Mucosa of stomach (tissue), 1 donor: ENCODE measurements at regions not wholly inside any gene's neighbourhood (a gene's known extent, or its start where the extent isn't known, plus 50 kb on each side); places are given as distances from the start of the nearest gene placed in this dataset.

Source experiments
- H3K27me3 ChIP-seq: one replicate; pipeline ENCODE4 v1.7.0; 2013; ENCODE audit warnings: mild to moderate bottlenecking, low read length; ENCODE audit not compliant: control insufficient read depth, insufficient read depth
- H3K36me3 ChIP-seq: one replicate; pipeline ENCODE4 v1.7.0; 2013; ENCODE audit warnings: low read length; ENCODE audit not compliant: control insufficient read depth, insufficient read depth
- H3K4me1 ChIP-seq: one replicate; pipeline ENCODE4 v1.7.0; 2013; ENCODE audit warnings: mild to moderate bottlenecking, low read length; ENCODE audit not compliant: control insufficient read depth, insufficient read depth
- H3K4me3 ChIP-seq: one replicate; pipeline ENCODE4 v1.7.0; 2013; ENCODE audit warnings: low read length
- H3K9ac ChIP-seq: one replicate; pipeline ENCODE4 v1.7.0; 2013; ENCODE audit warnings: mild to moderate bottlenecking, low read length, moderate library complexity
- H3K9me3 ChIP-seq: one replicate; pipeline ENCODE4 v1.7.0; 2013; ENCODE audit warnings: mild to moderate bottlenecking, low read length, moderate library complexity; ENCODE audit not compliant: control insufficient read depth
- donor health status: Pancreatic carcinoma.

DNA sequence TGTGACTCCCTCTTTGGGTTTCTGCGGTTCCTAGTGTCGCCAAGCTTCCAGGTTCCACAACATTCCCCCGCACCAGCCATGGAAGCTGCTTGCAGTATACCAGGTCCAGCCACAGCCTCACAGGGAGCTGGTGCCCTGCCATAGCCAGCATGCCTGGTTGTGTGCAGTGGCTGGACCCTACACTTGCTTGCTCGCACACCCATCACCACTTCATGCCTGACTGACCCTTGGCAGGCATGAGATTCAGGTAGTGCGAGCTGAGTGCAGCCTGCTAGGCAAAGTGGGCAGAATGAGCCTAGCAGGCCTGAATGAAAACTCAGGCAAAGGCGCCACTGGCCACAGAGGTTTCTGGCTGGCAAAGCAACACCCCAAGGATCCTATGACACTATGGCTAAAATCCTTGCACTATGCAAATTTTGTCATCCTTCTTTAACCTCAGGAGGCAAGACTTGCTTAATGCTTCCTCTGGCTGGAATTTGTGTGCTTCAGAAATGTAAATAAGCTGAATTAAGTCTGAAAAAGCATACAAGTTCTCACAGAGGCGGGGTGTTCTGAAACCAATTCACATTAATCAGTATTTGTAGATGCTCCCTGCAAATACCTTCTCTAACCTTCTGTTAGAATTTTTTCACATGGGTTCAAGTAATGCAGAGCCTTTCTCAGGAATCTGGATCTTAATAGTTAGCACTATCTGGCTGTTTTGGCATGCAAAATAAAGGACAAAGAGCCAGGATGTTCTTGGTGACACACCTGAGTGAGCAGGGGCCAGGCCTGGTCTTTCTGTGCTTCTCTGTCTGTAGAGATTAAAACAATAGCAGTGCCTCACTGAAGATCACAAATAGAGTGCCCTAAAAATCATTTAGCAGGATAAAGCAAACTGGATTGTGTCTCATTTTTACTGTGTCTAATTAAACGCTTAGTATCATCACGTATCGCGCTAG is 256.9 kb downstream of the GPATCH2 start:
- H3K9ac ChIP-seq, result no peak overlapping the region

DNA sequence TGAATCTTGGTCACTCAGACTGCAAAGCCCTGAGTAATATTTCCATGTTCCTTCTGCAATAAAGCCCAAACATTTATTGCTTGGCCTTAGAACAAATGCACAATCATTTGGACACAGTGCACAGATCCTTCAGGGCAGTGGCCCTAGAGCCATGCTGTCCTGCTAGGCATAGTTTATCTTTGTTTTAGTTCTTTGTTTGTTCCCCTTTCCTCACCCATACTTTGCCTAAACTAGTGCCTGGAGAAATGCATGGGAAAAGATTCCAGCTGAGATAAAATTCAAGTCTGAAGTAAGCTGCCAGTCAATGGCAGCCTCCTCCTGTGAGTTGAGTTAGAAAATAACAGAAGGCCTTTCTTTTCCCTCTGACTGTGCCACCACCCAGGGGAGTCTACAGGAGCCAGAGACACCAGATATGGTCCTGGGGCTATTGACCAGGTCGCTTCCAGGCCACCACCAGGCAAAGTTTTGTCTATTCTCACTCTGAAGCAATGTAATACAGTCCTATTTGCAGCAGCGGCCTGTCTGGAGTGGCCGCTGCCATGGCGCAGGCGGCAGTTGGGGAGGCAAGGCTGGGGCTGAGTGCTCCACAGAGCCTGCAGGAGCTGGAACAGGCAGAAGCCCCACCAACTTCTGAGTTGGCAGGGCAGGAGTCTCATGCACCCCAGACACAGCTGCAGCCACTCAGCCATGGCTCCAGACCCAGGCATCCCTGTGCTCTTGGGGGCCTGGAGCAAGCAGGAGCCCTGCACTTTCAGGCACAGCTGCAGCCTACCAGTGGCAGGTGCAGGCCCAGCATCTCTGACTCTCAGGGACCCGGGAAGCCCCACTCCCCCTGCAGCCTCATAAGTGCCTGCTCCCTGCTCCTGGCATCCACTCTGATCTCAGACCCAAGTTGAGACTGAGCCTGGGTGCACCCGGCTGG is 258.6 kb downstream of the GPATCH2 start:
- no peaks in the 10 kb centered on the region for H3K9me3 ChIP-seq
- H3K4me3 ChIP-seq, result no peak overlapping the region
- H3K27me3 ChIP-seq, result no peaks in the 10 kb centered on the region
- no peaks in the 10 kb centered on the region for H3K4me1 ChIP-seq
- H3K36me3 ChIP-seq, result no peaks in the 10 kb centered on the region
- H3K9ac ChIP-seq, result no peak overlapping the region

More for the DNA sequence above, 256.9 kb downstream of the GPATCH2 start:
- Histone ChIP-seq H3K4me1 (no peaks in the 10 kb centered on the region), H3K4me3 (no peak overlapping the region), H3K36me3 (no peaks in the 10 kb centered on the region), H3K27me3 (no peaks in the 10 kb centered on the region), H3K9me3 (no peaks in the 10 kb centered on the region)

DNA sequence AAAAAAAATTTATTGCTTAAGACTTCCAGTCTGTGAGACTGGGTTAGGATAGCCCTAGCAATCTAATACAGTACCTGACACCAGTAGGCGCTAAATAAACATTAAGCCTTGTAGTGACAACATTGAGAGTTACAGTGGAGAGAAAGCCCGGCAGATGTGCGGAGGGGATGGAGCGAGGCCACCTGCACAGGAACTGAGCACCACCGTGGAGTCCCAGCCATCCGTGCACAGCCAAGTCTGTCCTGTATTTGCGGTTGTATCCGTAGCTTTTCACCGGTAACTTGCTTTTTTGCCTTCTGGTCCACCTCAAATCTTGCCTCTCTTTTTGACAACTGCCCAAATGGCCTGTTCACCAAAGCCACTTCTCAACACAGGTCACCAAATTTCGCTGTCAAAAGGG is 260.1 kb downstream of the GPATCH2 start:
- no peak overlapping the region for H3K4me3 ChIP-seq
- no peak overlapping the region for H3K9ac ChIP-seq
- H3K9me3 ChIP-seq, result no peaks in the 10 kb centered on the region
- H3K36me3 ChIP-seq, result no peaks in the 10 kb centered on the region
- H3K4me1 ChIP-seq, result no peaks in the 10 kb centered on the region
- H3K27me3 ChIP-seq, result no peaks in the 10 kb centered on the region

DNA sequence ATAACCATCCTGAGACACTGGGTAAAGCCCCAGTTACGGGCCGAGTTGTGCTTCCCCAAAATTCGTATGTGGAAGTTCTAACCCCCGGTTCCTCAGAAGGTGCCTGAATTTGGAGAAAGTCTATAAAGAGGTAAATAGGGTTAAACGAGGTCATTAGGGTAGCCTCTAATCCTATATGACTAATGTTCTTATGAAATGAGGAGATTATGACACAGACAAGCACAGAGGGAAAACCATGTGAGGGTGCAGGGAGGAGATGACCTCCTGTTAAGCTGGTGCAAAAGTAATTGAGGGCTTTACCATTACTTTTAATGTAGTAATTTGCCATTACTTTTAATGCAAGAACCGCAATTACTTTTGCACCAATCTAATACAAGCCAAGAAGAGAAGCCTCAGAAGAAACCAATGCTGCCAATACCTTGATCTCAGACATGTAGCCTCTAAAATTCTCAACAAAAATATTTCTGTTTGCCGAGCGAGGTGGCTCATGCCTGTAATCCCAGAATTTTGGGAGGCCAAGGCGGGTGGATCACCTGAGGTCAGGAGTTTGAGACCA is 260.8 kb downstream of the GPATCH2 start:
- H3K4me1 ChIP-seq, result no peaks in the 10 kb centered on the region
- no peak overlapping the region for H3K9ac ChIP-seq
- H3K4me3 ChIP-seq, result no peak overlapping the region
- no peaks in the 10 kb centered on the region for H3K27me3 ChIP-seq
- no peaks in the 10 kb centered on the region for H3K9me3 ChIP-seq
- no peaks in the 10 kb centered on the region for H3K36me3 ChIP-seq

DNA sequence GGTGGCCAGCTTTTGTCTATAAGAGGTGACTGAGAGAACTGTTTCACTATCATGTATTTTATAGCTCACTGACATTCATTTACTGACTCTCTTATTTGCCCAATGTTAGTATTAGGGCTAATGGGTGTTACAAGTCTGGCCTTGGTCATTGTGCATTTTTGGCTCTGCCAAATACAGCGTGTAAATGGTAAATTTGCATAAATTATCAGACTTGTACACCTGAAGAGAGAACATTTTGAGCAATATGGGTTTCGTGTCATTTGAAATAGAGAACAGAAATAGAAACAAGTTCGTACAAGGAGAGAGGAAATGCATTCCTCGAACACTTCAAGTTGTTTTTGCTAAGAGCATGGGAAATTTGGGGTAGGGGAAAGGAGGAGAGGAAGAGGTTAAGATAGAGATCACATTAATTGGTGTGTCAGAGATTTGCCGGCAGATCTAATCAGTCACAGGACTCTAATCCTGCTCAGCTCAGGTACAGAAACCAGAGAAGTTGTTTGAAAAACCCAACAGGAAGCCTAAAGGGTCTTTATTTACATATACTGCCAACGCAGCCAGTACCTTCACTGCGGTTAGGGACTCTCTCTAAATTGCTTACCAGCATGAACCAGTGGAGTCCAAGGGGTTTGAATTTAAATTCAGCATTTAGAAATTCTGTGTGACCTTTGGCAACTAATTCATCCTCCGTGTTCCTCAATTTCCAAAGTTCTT is 261.5 kb downstream of the GPATCH2 start:
- Histone ChIP-seq H3K9me3 (no peaks in the 10 kb centered on the region), H3K4me3 (no peak overlapping the region), H3K9ac (no peak overlapping the region), H3K27me3 (no peaks in the 10 kb centered on the region), H3K36me3 (no peaks in the 10 kb centered on the region), H3K4me1 (no peaks in the 10 kb centered on the region)

DNA sequence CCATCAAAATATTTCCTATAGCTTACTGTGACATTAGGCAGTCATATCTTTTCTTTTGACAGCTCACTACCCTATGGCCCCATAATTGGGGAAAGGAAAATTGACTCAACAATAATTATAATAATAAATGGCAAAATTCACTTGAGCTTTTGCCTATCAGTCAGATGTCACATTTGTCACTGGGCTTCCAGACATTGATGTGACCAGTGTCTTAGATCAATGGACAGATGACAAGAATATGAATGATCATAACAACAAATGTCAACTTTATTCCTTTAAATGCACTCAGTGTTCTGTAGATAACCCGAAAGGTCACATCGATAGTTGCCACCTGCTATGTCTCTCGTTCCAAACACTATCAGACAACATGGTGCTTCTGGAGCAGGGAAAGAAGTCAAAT is 266.7 kb downstream of the GPATCH2 start:
- no peaks in the 10 kb centered on the region for H3K9me3 ChIP-seq
- H3K27me3 ChIP-seq, result no peaks in the 10 kb centered on the region
- H3K9ac ChIP-seq, result no peak overlapping the region
- H3K4me1 ChIP-seq, result no peaks in the 10 kb centered on the region
- no peak overlapping the region for H3K4me3 ChIP-seq
- H3K36me3 ChIP-seq, result no peaks in the 10 kb centered on the region

DNA sequence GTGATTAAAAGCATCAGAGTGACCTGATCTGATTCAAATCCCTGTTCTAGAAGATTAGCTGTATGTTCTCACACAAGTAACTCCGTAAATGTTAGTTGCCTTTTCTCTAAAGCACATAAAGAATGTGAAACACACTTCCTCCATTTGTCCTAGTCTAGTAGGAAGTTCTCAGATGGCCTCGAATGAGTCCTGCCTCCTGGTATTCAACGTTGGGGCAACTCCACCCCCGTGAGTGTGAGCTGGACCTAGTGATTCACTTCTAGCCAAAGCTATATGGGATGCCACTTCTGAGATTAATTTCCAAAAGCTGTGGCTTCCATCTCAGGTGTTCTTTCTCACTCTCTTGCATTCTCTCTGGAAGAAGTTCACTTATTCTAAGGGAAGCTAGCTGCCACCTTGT is 267.6 kb downstream of the GPATCH2 start:
- Histone ChIP-seq H3K4me1 (no peaks in the 10 kb centered on the region), H3K27me3 (no peaks in the 10 kb centered on the region), H3K4me3 (no peak overlapping the region), H3K9ac (no peak overlapping the region), H3K36me3 (no peaks in the 10 kb centered on the region), H3K9me3 (no peaks in the 10 kb centered on the region)

DNA sequence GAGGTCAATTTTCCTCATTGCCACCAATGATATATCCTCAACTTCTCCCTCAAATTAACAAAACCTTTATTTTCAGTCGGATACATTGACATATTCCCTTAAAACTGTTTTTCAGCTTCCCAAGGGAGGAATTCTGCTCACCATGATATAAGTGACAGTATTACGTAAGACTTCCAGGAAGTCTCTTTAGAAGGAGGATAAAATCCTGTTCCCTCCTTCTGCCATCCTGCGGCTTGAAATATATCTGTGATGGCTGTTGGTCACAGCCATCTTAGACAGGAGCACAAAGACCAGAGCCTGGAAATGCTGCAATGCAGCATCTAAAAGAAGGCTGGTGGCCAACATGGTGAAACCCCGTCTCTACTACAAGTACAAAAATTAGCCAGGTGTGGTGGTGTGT is 270.4 kb downstream of the GPATCH2 start:
- Histone ChIP-seq H3K27me3 (no peaks in the 10 kb centered on the region), H3K9me3 (no peaks in the 10 kb centered on the region), H3K9ac (no peak overlapping the region), H3K36me3 (no peaks in the 10 kb centered on the region), H3K4me3 (no peak overlapping the region), H3K4me1 (no peaks in the 10 kb centered on the region)

DNA sequence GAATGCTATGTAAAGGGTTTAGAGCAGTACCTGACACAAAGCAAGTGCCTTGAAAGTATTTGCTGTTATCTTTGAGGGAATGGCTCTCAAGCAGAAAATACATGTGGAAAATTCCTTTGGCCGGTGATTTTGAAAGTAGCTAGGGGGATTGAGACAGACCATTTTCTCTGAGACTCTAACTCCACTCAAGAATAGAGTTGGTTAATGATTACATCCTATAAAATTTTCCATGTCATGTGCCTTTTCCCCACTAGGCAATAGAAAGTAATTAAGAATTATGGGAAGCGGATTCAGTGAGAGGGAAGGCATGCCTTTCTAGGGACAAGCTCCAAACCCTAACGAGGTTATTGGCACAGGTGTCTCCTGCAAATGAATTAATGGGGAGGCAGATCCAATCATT is 276.0 kb downstream of the GPATCH2 start:
- Histone ChIP-seq H3K9ac (no peak overlapping the region), H3K4me3 (no peak overlapping the region), H3K36me3 (no peaks in the 10 kb centered on the region), H3K27me3 (no peaks in the 10 kb centered on the region), H3K4me1 (no peaks in the 10 kb centered on the region), H3K9me3 (no peaks in the 10 kb centered on the region)

DNA sequence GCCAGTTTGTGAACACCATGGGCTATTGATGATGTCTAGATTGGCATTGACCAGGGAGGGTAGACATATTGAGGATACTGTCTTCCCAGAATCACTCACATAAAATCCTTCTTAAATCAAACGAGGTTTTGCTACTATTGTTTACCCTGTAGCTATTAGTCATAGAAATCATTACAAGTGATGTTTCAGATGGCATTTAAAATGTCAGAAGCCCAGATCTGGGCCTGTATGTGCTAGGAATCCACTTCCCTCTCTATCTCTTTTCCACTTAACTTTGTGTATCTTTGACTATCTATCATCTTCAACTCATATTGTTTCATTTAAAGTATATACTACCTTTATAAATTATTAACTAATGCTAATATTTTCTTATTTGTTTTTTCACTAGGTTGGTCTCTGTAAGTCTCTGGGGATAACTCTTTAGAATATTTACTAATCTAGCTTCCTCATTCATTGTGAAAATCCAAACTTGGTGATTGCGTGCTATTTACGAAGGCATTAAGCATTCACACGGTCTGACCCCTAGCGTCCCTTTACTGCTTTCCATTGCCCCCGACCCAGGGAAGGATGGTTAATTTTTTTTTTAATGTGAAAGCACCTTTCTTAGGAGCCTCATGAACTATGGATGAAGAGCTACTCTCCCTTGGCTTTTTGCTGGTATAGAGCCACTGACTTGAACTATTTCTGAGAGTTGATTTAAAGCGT is 281.8 kb downstream of the GPATCH2 start:
- no peak overlapping the region for H3K4me3 ChIP-seq
- H3K27me3 ChIP-seq, result no peaks in the 10 kb centered on the region
- peaks cover 4% of the 10 kb centered on the region for H3K4me1 ChIP-seq
- no peaks in the 10 kb centered on the region for H3K36me3 ChIP-seq
- no peaks in the 10 kb centered on the region for H3K9me3 ChIP-seq
- H3K9ac ChIP-seq, result no peak overlapping the region

DNA sequence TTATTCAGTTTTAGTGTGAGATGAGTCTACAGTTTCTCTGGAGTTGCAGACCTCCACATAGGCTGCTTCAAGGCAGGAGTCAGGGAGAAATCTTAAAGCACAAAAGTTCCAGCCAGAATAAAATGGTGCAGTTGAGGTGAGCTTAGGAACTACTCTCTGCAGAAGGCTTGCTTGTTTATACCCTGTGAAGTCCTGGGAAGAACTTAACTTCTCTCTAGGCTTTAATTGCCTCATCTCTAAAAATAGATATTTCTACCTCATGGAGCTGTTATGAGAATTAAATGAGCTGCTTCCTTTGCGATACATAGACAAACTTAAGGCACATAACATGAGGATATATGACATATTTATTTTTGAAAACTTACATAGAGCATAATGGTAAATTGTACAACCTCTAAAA is 286.2 kb downstream of the GPATCH2 start:
- no peaks in the 10 kb centered on the region for H3K9me3 ChIP-seq
- H3K9ac ChIP-seq, result no peak overlapping the region
- H3K36me3 ChIP-seq, result no peaks in the 10 kb centered on the region
- H3K4me3 ChIP-seq, result no peak overlapping the region
- no peaks in the 10 kb centered on the region for H3K27me3 ChIP-seq
- H3K4me1 ChIP-seq, result peaks cover 4% of the 10 kb centered on the region
